NCI-H345 (cell line): ENCODE measurements at regions not wholly inside any gene's neighbourhood (a gene's known extent, or its start where the extent isn't known, plus 50 kb on each side); places are given as distances from the start of the nearest gene placed in this dataset.

Experiments used
- DNase-seq: peaks from one replicate; lab custom pipeline; 2025; lab: John Stamatoyannopoulos, UW

- no peak for DNase-seq
Observed at GRCh38 chr1:36576551-36577110, 93.9 kb upstream of the CSF3R start.

- peak; percentile 63 for DNase-seq
Observed at GRCh38 chr1:36576118-36576517, 93.4 kb upstream of the CSF3R start.

GRCh38 chr1:36573445-36573844 is 90.7 kb upstream of the CSF3R start:
- DNase-seq, result no peak

- DNase-seq, result no peak
Observed at GRCh38 chr1:36572906-36573305, 90.2 kb upstream of the CSF3R start.

- DNase-seq, result no peak
Observed at GRCh38 chr1:36572142-36572715, 89.5 kb upstream of the CSF3R start.

GRCh38 chr1:36571106-36571505 is 88.4 kb upstream of the CSF3R start:
- DNase-seq, result no peak

GRCh38 chr1:36570478-36571060 is 87.9 kb upstream of the CSF3R start:
- no peak for DNase-seq

GRCh38 chr1:36570006-36570405 is 87.3 kb upstream of the CSF3R start:
- no peak for DNase-seq

- no peak for DNase-seq
Observed at GRCh38 chr1:36567601-36568341, 85.1 kb upstream of the CSF3R start.

- no peak for DNase-seq
Observed at GRCh38 chr1:36565576-36566501, 83.1 kb upstream of the CSF3R start.

- no peak for DNase-seq
Observed at GRCh38 chr1:36562181-36562685, 79.5 kb upstream of the CSF3R start.

GRCh38 chr1:36561361-36561724 is 78.6 kb upstream of the CSF3R start:
- DNase-seq, result no peak

- DNase-seq, result no peak
Observed at GRCh38 chr1:36560621-36561360, 78.1 kb upstream of the CSF3R start.

GRCh38 chr1:36560177-36560576 is 77.5 kb upstream of the CSF3R start:
- no peak for DNase-seq

GRCh38 chr1:36559061-36559460 is 76.3 kb upstream of the CSF3R start:
- DNase-seq, result no peak

GRCh38 chr1:36557041-36558000 is 74.6 kb upstream of the CSF3R start:
- no peak for DNase-seq

- no peak for DNase-seq
Observed at GRCh38 chr1:36555041-36555440, 72.3 kb upstream of the CSF3R start.

- DNase-seq, result no peak
Observed at GRCh38 chr1:36554323-36554628, 71.6 kb upstream of the CSF3R start.

- DNase-seq, result peak; percentile 78
Observed at GRCh38 chr1:36553591-36554322, 71.0 kb upstream of the CSF3R start.
